HL-60 (cell line): ENCODE measurements at regions not wholly inside any gene's neighbourhood (a gene's known extent, or its start where the extent isn't known, plus 50 kb on each side); places are given as distances from the start of the nearest gene placed in this dataset.

Experiments used
- CTCF ChIP-seq: IDR thresholded peaks from one replicate; pipeline ENCODE4 v1.5.1; 2011; ENCODE audit warnings: low read length, control low read depth, inconsistent platforms; ENCODE audit not compliant: insufficient read depth
- POLR2AphosphoS5 ChIP-seq: IDR thresholded peaks from 2 replicates; pipeline ENCODE4 v1.6.1; 2012; ENCODE audit warnings: low read depth

DNA sequence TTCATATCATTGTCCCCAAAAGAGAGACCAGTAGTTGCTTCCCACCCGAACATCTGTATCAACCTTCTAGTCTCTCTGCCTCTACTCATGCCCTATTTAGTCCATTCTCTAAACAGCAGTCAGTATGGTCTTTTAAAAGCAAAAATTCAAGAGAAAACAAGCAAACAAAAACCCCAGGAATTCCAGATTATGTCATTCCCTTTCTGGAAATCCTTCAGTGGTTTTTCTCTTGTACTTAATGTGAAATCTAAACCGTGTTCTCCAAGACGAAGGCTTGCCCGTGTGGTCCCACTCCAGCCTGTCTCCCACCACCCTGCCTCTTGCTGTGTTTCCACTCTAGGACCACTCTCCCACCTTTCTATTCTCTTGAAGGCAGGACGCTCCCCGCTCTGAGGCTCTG lies 90.8 kb downstream of the TMEM30B start:
- TF ChIP-seq CTCF (no peak), POLR2AphosphoS5 (no peak)
